ENCODE measurements at regions not wholly inside any gene's neighbourhood (a gene's known extent, or its start where the extent isn't known, plus 50 kb on each side); places are given as distances from the start of the nearest gene placed in this dataset.
"Not testable (repeated sequence)": the region's sequence is repeated elsewhere in the genome, so short reads cannot be mapped to it uniquely, and the experiment has no call there.

GRCh38 chr6:137806914-137807682 is 60.0 kb upstream of the TNFAIP3 start:
- WGBS: 99% methylated on average over 5 of the region's 5 CpGs

GRCh38 chr6:137808191-137808590 is 58.9 kb upstream of the TNFAIP3 start:
- Histone ChIP-seq H3K27me3 (ENCODE audit: control insufficient read depth in 2 of 2, insufficient read depth in 1 of 2, low read length in 1 of 2) (no peaks in the 10 kb centered on the region), H3K4me3 (ENCODE audit: low read length in 2 of 2) (no peak overlapping the region), H3K27ac (ENCODE audit: low read depth in 1 of 2, low read length in 1 of 2) (no peak overlapping the region), H3K4me1 (ENCODE audit: control insufficient read depth in 2 of 2, insufficient read depth in 2 of 2, low read length in 2 of 2) (peaks cover 8 to 13% of the 10 kb centered on the region in 2 donors), H3K9me3 (ENCODE audit: control insufficient read depth in 2 of 2, insufficient read depth in 1 of 2, low read length in 1 of 2) (no peaks in the 10 kb centered on the region), H3K36me3 (ENCODE audit: control insufficient read depth in 2 of 2, insufficient read depth in 2 of 2, low read length in 1 of 2) (no peaks in the 10 kb centered on the region)
- no peak for DNase-seq (ENCODE audit: low read depth in 6 of 9, low spot score in 9 of 9)

More at GRCh38 chr6:137806914-137807682, 60.0 kb upstream of the TNFAIP3 start:
- no peak overlapping the region for H3K4me3 ChIP-seq (ENCODE audit: low read length in 2 of 2)
- H3K27ac ChIP-seq (ENCODE audit: low read depth in 1 of 2, low read length in 1 of 2): no peak overlapping the region
- peaks cover 8 to 13% of the 10 kb centered on the region in 2 donors for H3K4me1 ChIP-seq (ENCODE audit: control insufficient read depth in 2 of 2, insufficient read depth in 2 of 2, low read length in 2 of 2)
- no peak for DNase-seq (ENCODE audit: low read depth in 6 of 9, low spot score in 9 of 9)
- no peaks in the 10 kb centered on the region for H3K9me3 ChIP-seq (ENCODE audit: control insufficient read depth in 2 of 2, insufficient read depth in 1 of 2, low read length in 1 of 2)
- no peaks in the 10 kb centered on the region for H3K36me3 ChIP-seq (ENCODE audit: control insufficient read depth in 2 of 2, insufficient read depth in 2 of 2, low read length in 1 of 2)
- H3K27me3 ChIP-seq (ENCODE audit: control insufficient read depth in 2 of 2, insufficient read depth in 1 of 2, low read length in 1 of 2): no peaks in the 10 kb centered on the region

- Histone ChIP-seq H3K4me1 (ENCODE audit: control insufficient read depth in 2 of 2, insufficient read depth in 2 of 2, low read length in 2 of 2) (peaks cover 8 to 15% of the 10 kb centered on the region in 2 donors), H3K4me3 (ENCODE audit: low read length in 2 of 2) (no peak overlapping the region), H3K27me3 (ENCODE audit: control insufficient read depth in 2 of 2, insufficient read depth in 1 of 2, low read length in 1 of 2) (no peaks in the 10 kb centered on the region), H3K36me3 (ENCODE audit: control insufficient read depth in 2 of 2, insufficient read depth in 2 of 2, low read length in 1 of 2) (no peaks in the 10 kb centered on the region), H3K9me3 (ENCODE audit: control insufficient read depth in 2 of 2, insufficient read depth in 1 of 2, low read length in 1 of 2) (no peaks in the 10 kb centered on the region), H3K27ac (ENCODE audit: low read depth in 1 of 2, low read length in 1 of 2) (no peak overlapping the region)
- DNase-seq (ENCODE audit: low read depth in 6 of 9, low spot score in 9 of 9): no peak
- WGBS: 98% methylated on average over 7 of the region's 7 CpGs
Observed at GRCh38 chr6:137808836-137809315, 58.2 kb upstream of the TNFAIP3 start.

- not testable (repeated sequence) for H3K36me3 ChIP-seq (ENCODE audit: control insufficient read depth in 2 of 2, insufficient read depth in 2 of 2, low read length in 1 of 2); H3K9me3 ChIP-seq (ENCODE audit: control insufficient read depth in 2 of 2, insufficient read depth in 1 of 2, low read length in 1 of 2); H3K27ac ChIP-seq (ENCODE audit: low read depth in 1 of 2, low read length in 1 of 2); H3K27me3 ChIP-seq (ENCODE audit: control insufficient read depth in 2 of 2, insufficient read depth in 1 of 2, low read length in 1 of 2); H3K4me3 ChIP-seq (ENCODE audit: low read length in 2 of 2); DNase-seq (ENCODE audit: low read depth in 6 of 9, low spot score in 9 of 9)
- 82% methylated on average over 7 of the region's 7 CpGs for WGBS
- H3K4me1 ChIP-seq (ENCODE audit: control insufficient read depth in 2 of 2, insufficient read depth in 2 of 2, low read length in 2 of 2): peaks cover 8 to 15% of the 10 kb centered on the region in 2 donors
Observed at GRCh38 chr6:137809895-137810553, 57.0 kb upstream of the TNFAIP3 start.

GRCh38 chr6:137810554-137811120 is 56.4 kb upstream of the TNFAIP3 start:
- no peak for DNase-seq (ENCODE audit: low read depth in 6 of 9, low spot score in 9 of 9)
- H3K9me3 ChIP-seq (ENCODE audit: control insufficient read depth in 2 of 2, insufficient read depth in 1 of 2, low read length in 1 of 2): no peaks in the 10 kb centered on the region
- H3K36me3 ChIP-seq (ENCODE audit: control insufficient read depth in 2 of 2, insufficient read depth in 2 of 2, low read length in 1 of 2): no peaks in the 10 kb centered on the region
- peak overlapping the region; percentile 8 to 53 for H3K27ac ChIP-seq (ENCODE audit: low read depth in 1 of 2, low read length in 1 of 2)
- 99% methylated on average over 4 of the region's 4 CpGs for WGBS
- H3K4me1 ChIP-seq (ENCODE audit: control insufficient read depth in 2 of 2, insufficient read depth in 2 of 2, low read length in 2 of 2): peaks cover 8 to 15% of the 10 kb centered on the region in 2 donors
- no peak overlapping the region for H3K4me3 ChIP-seq (ENCODE audit: low read length in 2 of 2)
- no peaks in the 10 kb centered on the region for H3K27me3 ChIP-seq (ENCODE audit: control insufficient read depth in 2 of 2, insufficient read depth in 1 of 2, low read length in 1 of 2)

- Histone ChIP-seq H3K4me3 (ENCODE audit: low read length in 2 of 2) (no peak overlapping the region), H3K36me3 (ENCODE audit: control insufficient read depth in 2 of 2, insufficient read depth in 2 of 2, low read length in 1 of 2) (no peaks in the 10 kb centered on the region), H3K9me3 (ENCODE audit: control insufficient read depth in 2 of 2, insufficient read depth in 1 of 2, low read length in 1 of 2) (no peaks in the 10 kb centered on the region), H3K27me3 (ENCODE audit: control insufficient read depth in 2 of 2, insufficient read depth in 1 of 2, low read length in 1 of 2) (no peaks in the 10 kb centered on the region), H3K27ac (ENCODE audit: low read depth in 1 of 2, low read length in 1 of 2) (peak overlapping the region; percentile 8 to 53), H3K4me1 (ENCODE audit: control insufficient read depth in 2 of 2, insufficient read depth in 2 of 2, low read length in 2 of 2) (peaks cover 13 to 20% of the 10 kb centered on the region in 2 donors)
- 33% methylated on average over 13 of the region's 13 CpGs for WGBS
- DNase-seq (ENCODE audit: low read depth in 6 of 9, low spot score in 9 of 9): peak in 3 of 9 donors; percentile 53 to 79 (median 57)
Observed at GRCh38 chr6:137811121-137811915, 55.7 kb upstream of the TNFAIP3 start.

- H3K4me1 ChIP-seq (ENCODE audit: control insufficient read depth in 2 of 2, insufficient read depth in 2 of 2, low read length in 2 of 2): peaks cover 16 to 26% of the 10 kb centered on the region in 2 donors
- H3K36me3 ChIP-seq (ENCODE audit: control insufficient read depth in 2 of 2, insufficient read depth in 2 of 2, low read length in 1 of 2): no peaks in the 10 kb centered on the region
- H3K27me3 ChIP-seq (ENCODE audit: control insufficient read depth in 2 of 2, insufficient read depth in 1 of 2, low read length in 1 of 2): no peaks in the 10 kb centered on the region
- H3K4me3 ChIP-seq (ENCODE audit: low read length in 2 of 2): no peak overlapping the region
- H3K9me3 ChIP-seq (ENCODE audit: control insufficient read depth in 2 of 2, insufficient read depth in 1 of 2, low read length in 1 of 2): no peaks in the 10 kb centered on the region
- 83% methylated on average over 6 of the region's 6 CpGs for WGBS
- no peak for DNase-seq (ENCODE audit: low read depth in 6 of 9, low spot score in 9 of 9)
- peak overlapping the region; percentile 8 to 53 for H3K27ac ChIP-seq (ENCODE audit: low read depth in 1 of 2, low read length in 1 of 2)
Observed at GRCh38 chr6:137811916-137812553, 55.0 kb upstream of the TNFAIP3 start.

- H3K4me1 ChIP-seq (ENCODE audit: control insufficient read depth in 2 of 2, insufficient read depth in 2 of 2, low read length in 2 of 2): peaks cover 16 to 30% of the 10 kb centered on the region in 2 donors
- peak in 1 of 9 donors; percentile 7 for DNase-seq (ENCODE audit: low read depth in 6 of 9, low spot score in 9 of 9)
- no peak overlapping the region for H3K4me3 ChIP-seq (ENCODE audit: low read length in 2 of 2)
- H3K9me3 ChIP-seq (ENCODE audit: control insufficient read depth in 2 of 2, insufficient read depth in 1 of 2, low read length in 1 of 2): no peaks in the 10 kb centered on the region
- H3K27ac ChIP-seq (ENCODE audit: low read depth in 1 of 2, low read length in 1 of 2): no peak overlapping the region
- no peaks in the 10 kb centered on the region for H3K36me3 ChIP-seq (ENCODE audit: control insufficient read depth in 2 of 2, insufficient read depth in 2 of 2, low read length in 1 of 2)
- 98% methylated on average over 4 of the region's 4 CpGs for whole genome bisulfite sequencing
- no peaks in the 10 kb centered on the region for H3K27me3 ChIP-seq (ENCODE audit: control insufficient read depth in 2 of 2, insufficient read depth in 1 of 2, low read length in 1 of 2)
Observed at GRCh38 chr6:137813308-137813970, 53.6 kb upstream of the TNFAIP3 start.

Data from thymus (tissue), 11 donors.